CD14-positive monocyte (primary cell): ENCODE measurements at regions not wholly inside any gene's neighbourhood (a gene's known extent, or its start where the extent isn't known, plus 50 kb on each side); places are given as distances from the start of the nearest gene placed in this dataset.
A peak's percentile ranks its signal among the peaks of the same experiment; 100 is the strongest.

Experiments used
- DNase-seq, 3 donors: peaks; one replicate each; pipeline ENCODE4 v3.0.0-alpha.2; 2011 to 2022
- H2AFZ ChIP-seq: 2 replicates; pipeline ENCODE4 v1.6.0; 2012; ENCODE audit warnings: mild to moderate bottlenecking, low read depth, low read length, inconsistent platforms; ENCODE audit not compliant: insufficient read depth, poor library complexity, severe bottlenecking
- H3K27ac ChIP-seq, 2 donors: 1 replicate in 1 of 2; 2 replicates in 1 of 2; pipeline ENCODE4 v1.5.1; 2012 to 2013; ENCODE audit warnings: low read length in 2 of 2, control low read depth in 1 of 2, inconsistent platforms in 1 of 2, low read depth in 1 of 2, mild to moderate bottlenecking in 1 of 2
- H3K27me3 ChIP-seq, 2 donors: one replicate each; pipeline versions ENCODE4 v1.6.0 to v1.6.1; 2011 to 2013; ENCODE audit warnings: low read length in 2 of 2; ENCODE audit not compliant: control insufficient read depth in 2 of 2, insufficient read depth in 2 of 2
- H3K36me3 ChIP-seq, 2 donors: replicated peaks in 1 of 2; 1 replicate in 1 of 2; 2 replicates in 1 of 2; pipeline versions ENCODE4 v1.5.1 to v1.6.1; 2012 to 2013; ENCODE audit warnings: low read length in 2 of 2, control low read depth in 1 of 2, inconsistent platforms in 1 of 2, mild to moderate bottlenecking in 1 of 2; ENCODE audit not compliant: insufficient read depth in 2 of 2, control insufficient read depth in 1 of 2
- H3K4me1 ChIP-seq, 2 donors: 1 replicate in 1 of 2; 2 replicates in 1 of 2; pipeline versions ENCODE4 v1.5.1 to v1.6.1; 2012 to 2013; ENCODE audit warnings: low read length in 2 of 2, control low read depth in 1 of 2, inconsistent platforms in 1 of 2, mild to moderate bottlenecking in 1 of 2, moderate library complexity in 1 of 2; ENCODE audit not compliant: insufficient read depth in 2 of 2, control insufficient read depth in 1 of 2
- H3K4me2 ChIP-seq: replicated peaks from 2 replicates; pipeline ENCODE3; 2012; ENCODE audit warnings: low read length, moderate library complexity, mild to moderate bottlenecking; ENCODE audit not compliant: poor library complexity, severe bottlenecking; ENCODE audit errors: extremely low read depth
- H3K4me3 ChIP-seq, 3 experiments: fragments of 200-600 bp in 1 of 3; sonication (generic) in 1 of 3; replicated peaks in 1 of 3; 1 replicate in 2 of 3; 2 replicates in 1 of 3; pipeline ENCODE4 v1.5.1; 2011 to 2013; ENCODE audit warnings: low read length in 3 of 3, mild to moderate bottlenecking in 3 of 3, control low read depth in 2 of 3, low read depth in 2 of 3, inconsistent platforms in 1 of 3, moderate library complexity in 1 of 3
- H3K79me2 ChIP-seq: 2 replicates; pipeline ENCODE4 v1.6.0; 2012; ENCODE audit warnings: mild to moderate bottlenecking, control low read depth, inconsistent platforms, low read length, moderate library complexity; ENCODE audit not compliant: insufficient read depth
- H3K9ac ChIP-seq: 2 replicates; pipeline ENCODE4 v1.6.0; 2017; ENCODE audit warnings: low read length, mild to moderate bottlenecking; ENCODE audit not compliant: insufficient read depth, poor library complexity, severe bottlenecking
- H3K9me3 ChIP-seq, 2 donors: replicated peaks in 1 of 2; 1 replicate in 1 of 2; 2 replicates in 1 of 2; pipeline versions ENCODE4 v1.5.1 to v1.6.1; 2012 to 2013; ENCODE audit warnings: low read length in 2 of 2, control low read depth in 1 of 2; ENCODE audit not compliant: control insufficient read depth in 1 of 2, insufficient read depth in 1 of 2
- H4K20me1 ChIP-seq: 2 replicates; pipeline ENCODE4 v1.6.0; 2012; ENCODE audit warnings: mild to moderate bottlenecking, low read length, control low read depth, moderate library complexity; ENCODE audit not compliant: insufficient read depth
- H3K27ac Mint-ChIP-seq, 7 donors: one replicate each; pipeline ENCODE4 v1.8.0; 2020; ENCODE audit warnings: mild to moderate bottlenecking in 7 of 7, mixed read lengths in 7 of 7, moderate library complexity in 6 of 7, inconsistent platforms in 2 of 7
- H3K27me3 Mint-ChIP-seq, 3 donors: one replicate each; pipeline ENCODE4 v1.8.0; 2021 to 2022; ENCODE audit warnings: low read depth in 3 of 3, mild to moderate bottlenecking in 3 of 3, mixed read lengths in 3 of 3, moderate library complexity in 3 of 3, inconsistent platforms in 1 of 3
- H3K36me3 Mint-ChIP-seq, 2 donors: one replicate each; pipeline ENCODE4 v1.8.0; 2020; ENCODE audit warnings: mixed read lengths in 2 of 2, inconsistent platforms in 1 of 2, mild to moderate bottlenecking in 1 of 2
- H3K4me1 Mint-ChIP-seq: one replicate; pipeline ENCODE4 v1.8.0; 2020; ENCODE audit warnings: mild to moderate bottlenecking, mixed read lengths
- H3K4me3 Mint-ChIP-seq, 2 donors: one replicate each; pipeline ENCODE4 v1.8.0; 2020; ENCODE audit warnings: mild to moderate bottlenecking in 2 of 2, mixed read lengths in 2 of 2, moderate library complexity in 1 of 2
- H3K9me3 Mint-ChIP-seq, 7 donors: one replicate each; pipeline ENCODE4 v1.8.0; 2020 to 2022; ENCODE audit warnings: mixed read lengths in 7 of 7, mild to moderate bottlenecking in 6 of 7, moderate library complexity in 6 of 7, inconsistent platforms in 2 of 7
- CTCF ChIP-seq: fragments of 200-600 bp; IDR thresholded peaks from one replicate; pipeline ENCODE4 v1.8.0; 2022; ENCODE audit warnings: antibody characterized with exemption, mild to moderate bottlenecking
- WGBS: methylation state at CpG from one replicate; pipeline ENCODE4 v1.1.5; 2013; ENCODE audit warnings: missing lambda C conversion rate; ENCODE audit not compliant: insufficient coverage; 5-methylcytosine and 5-hydroxymethylcytosine counted together
- intact Hi-C, 2 donors: fragments of 100-400 bp; cut with micrococcal nuclease; formaldehyde crosslinking; loops; one replicate each; pipeline versions ENCODE4 v1.15.0 to v1.15.1; 2023

GRCh38 chrX:128818690-128819089, 704.6 kb downstream of the SMARCA1 start:
- no peaks in the 10 kb centered on the region for H3K9me3 ChIP-seq
- Mint-ChIP-seq H3K4me1 (no peaks in the 10 kb centered on the region), H3K27ac (no peak overlapping the region), H3K4me3 (no peak overlapping the region), H3K9me3 (no peaks in the 10 kb centered on the region), H3K27me3 (no peaks in the 10 kb centered on the region), H3K36me3 (no peaks in the 10 kb centered on the region)
- no peaks in the 10 kb centered on the region for H3K4me1 ChIP-seq
- H4K20me1 ChIP-seq, result no peaks in the 10 kb centered on the region
- WGBS, result no CpG with 5 or more reads among the region's 5 CpGs
- H3K79me2 ChIP-seq, result no peaks in the 10 kb centered on the region
- intact Hi-C loops, result no loop called here
- no peak overlapping the region for H3K4me2 ChIP-seq
- DNase-seq, result no peak
- no peak overlapping the region for H3K4me3 ChIP-seq
- no peaks in the 10 kb centered on the region for H3K36me3 ChIP-seq
- no peak overlapping the region for H3K27ac ChIP-seq
- H3K27me3 ChIP-seq, result no peaks in the 10 kb centered on the region
- no peak overlapping the region for H3K9ac ChIP-seq
- no peak overlapping the region for H2AFZ ChIP-seq
- no peak for TF ChIP-seq CTCF

- Mint-ChIP-seq H3K27me3 (no peaks in the 10 kb centered on the region), H3K4me3 (no peak overlapping the region), H3K9me3 (no peaks in the 10 kb centered on the region), H3K27ac (no peak overlapping the region), H3K4me1 (no peaks in the 10 kb centered on the region), H3K36me3 (no peaks in the 10 kb centered on the region)
- H3K27me3 ChIP-seq, result no peaks in the 10 kb centered on the region
- no peak overlapping the region for H3K9ac ChIP-seq
- H3K4me3 ChIP-seq, result no peak overlapping the region
- no peaks in the 10 kb centered on the region for H3K36me3 ChIP-seq
- H3K4me1 ChIP-seq, result no peaks in the 10 kb centered on the region
- no peaks in the 10 kb centered on the region for H4K20me1 ChIP-seq
- no peak for DNase-seq
- H3K27ac ChIP-seq, result no peak overlapping the region
- TF ChIP-seq CTCF, result peak; percentile 20
- no peaks in the 10 kb centered on the region for H3K9me3 ChIP-seq
- H2AFZ ChIP-seq, result no peak overlapping the region
- no peaks in the 10 kb centered on the region for H3K79me2 ChIP-seq
- WGBS, result no CpG with 5 or more reads among the region's 3 CpGs
- H3K4me2 ChIP-seq, result no peak overlapping the region
- intact Hi-C loops, result no loop called here
Measured at GRCh38 chrX:128816919-128817318, 706.4 kb downstream of the SMARCA1 start.
